Neuronal stem cell (in vitro differentiated cells): ENCODE measurements at regions not wholly inside any gene's neighbourhood (a gene's known extent, or its start where the extent isn't known, plus 50 kb on each side); places are given as distances from the start of the nearest gene placed in this dataset.

ENCODE experiments used
- DNase-seq: peaks from one replicate; pipeline ENCODE4 v3.0.0-alpha.2; 2013; ENCODE audit warnings: low spot score
- H2AFZ ChIP-seq: one replicate; pipeline ENCODE4 v1.6.1; 2013; ENCODE audit warnings: mild to moderate bottlenecking, low read length, inconsistent platforms
- H2AK5ac ChIP-seq: 2 replicates; pipeline ENCODE4 v1.6.1; 2013; ENCODE audit warnings: low read depth, mild to moderate bottlenecking, inconsistent platforms, low read length, moderate library complexity, mixed read lengths
- H2BK120ac ChIP-seq: 2 replicates; pipeline ENCODE4 v1.6.1; 2013; ENCODE audit warnings: low read depth, mild to moderate bottlenecking, inconsistent platforms, low read length, moderate library complexity, mixed read lengths
- H2BK12ac ChIP-seq: one replicate; pipeline ENCODE4 v1.6.1; 2013; ENCODE audit warnings: low read length, inconsistent platforms
- H2BK15ac ChIP-seq: 2 replicates; pipeline ENCODE4 v1.6.1; 2013; ENCODE audit warnings: mild to moderate bottlenecking, low read length, inconsistent platforms, mixed read lengths
- H2BK5ac ChIP-seq: one replicate; pipeline ENCODE4 v1.6.1; 2013; ENCODE audit warnings: inconsistent platforms, mild to moderate bottlenecking, low read length, moderate library complexity
- H3K14ac ChIP-seq: one replicate; pipeline ENCODE4 v1.6.1; 2013; ENCODE audit warnings: low read length, inconsistent platforms
- H3K18ac ChIP-seq: 2 replicates; pipeline ENCODE4 v1.6.1; 2013; ENCODE audit warnings: low read length, inconsistent platforms
- H3K23ac ChIP-seq: 2 replicates; pipeline ENCODE4 v1.6.1; 2013; ENCODE audit warnings: low read depth, mild to moderate bottlenecking, mixed read lengths, low read length, inconsistent platforms; ENCODE audit not compliant: poor library complexity
- H3K27ac ChIP-seq: replicated peaks from 3 replicates; pipeline ENCODE4 v1.5.1; 2013; ENCODE audit warnings: low read length, inconsistent platforms
- H3K27me3 ChIP-seq, 3 experiments: 2 replicates each; pipeline ENCODE4 v1.6.1; 2013; ENCODE audit warnings: low read length in 3 of 3, mild to moderate bottlenecking in 2 of 3, inconsistent platforms in 1 of 3, low read depth in 1 of 3, mixed read lengths in 1 of 3, moderate library complexity in 1 of 3; ENCODE audit not compliant: control insufficient read depth in 3 of 3, insufficient read depth in 3 of 3
- H3K36me3 ChIP-seq, 2 donors: replicated peaks in 1 of 2; 2 replicates each; pipeline ENCODE4 v1.6.1; 2013; ENCODE audit warnings: low read length in 2 of 2; ENCODE audit not compliant: control insufficient read depth in 2 of 2, insufficient read depth in 2 of 2
- H3K4ac ChIP-seq: 2 replicates; pipeline ENCODE4 v1.6.1; 2013; ENCODE audit warnings: inconsistent platforms, mild to moderate bottlenecking, low read length, moderate library complexity
- H3K4me1 ChIP-seq, 2 donors: 1 replicate in 1 of 2; 2 replicates in 1 of 2; pipeline ENCODE4 v1.6.1; 2013; ENCODE audit warnings: low read length in 2 of 2, low read depth in 1 of 2; ENCODE audit not compliant: control insufficient read depth in 2 of 2, insufficient read depth in 1 of 2
- H3K4me2 ChIP-seq: one replicate; pipeline ENCODE4 v1.6.1; 2013; ENCODE audit warnings: mild to moderate bottlenecking, low read length, inconsistent platforms; ENCODE audit not compliant: insufficient read depth, poor library complexity, severe bottlenecking
- H3K4me3 ChIP-seq, 2 donors: 2 replicates each; pipeline ENCODE4 v1.5.1; 2013; ENCODE audit warnings: low read length in 2 of 2, mild to moderate bottlenecking in 2 of 2, inconsistent platforms in 1 of 2, moderate library complexity in 1 of 2
- H3K79me1 ChIP-seq: one replicate; pipeline ENCODE4 v1.6.1; 2013; ENCODE audit warnings: low read depth, mild to moderate bottlenecking, inconsistent platforms, low read length, moderate library complexity
- H3K9ac ChIP-seq: one replicate; pipeline ENCODE4 v1.6.1; 2013; ENCODE audit warnings: mild to moderate bottlenecking, low read depth, low read length, inconsistent platforms; ENCODE audit not compliant: poor library complexity
- H3K9me3 ChIP-seq, 2 donors: replicated peaks in 1 of 2; 2 replicates each; pipeline versions ENCODE3 to v1.6.1; 2013; ENCODE audit warnings: low read length in 2 of 2, mild to moderate bottlenecking in 2 of 2, inconsistent platforms in 1 of 2, low read depth in 1 of 2, mixed read lengths in 1 of 2, moderate library complexity in 1 of 2; ENCODE audit not compliant: control insufficient read depth in 2 of 2, insufficient read depth in 1 of 2
- H4K8ac ChIP-seq: one replicate; pipeline ENCODE4 v1.6.1; 2013; ENCODE audit warnings: low read depth, mild to moderate bottlenecking, inconsistent platforms, low read length, moderate library complexity
- H4K91ac ChIP-seq: one replicate; pipeline ENCODE4 v1.6.1; 2013; ENCODE audit warnings: low read length, low read depth, mild to moderate bottlenecking, inconsistent platforms; ENCODE audit not compliant: poor library complexity
- WGBS, 2 donors: extraction: QIAGEN DNeasy Blood & Tissue Kit; methylation state at CpG; one replicate each; pipeline ENCODE4 v1.1.7; 2013; ENCODE audit warnings: missing lambda C conversion rate in 2 of 2, mixed read lengths in 1 of 2; ENCODE audit not compliant: insufficient read length in 2 of 2, insufficient replicate concordance in 1 of 2; ENCODE audit errors: extremely low coverage in 2 of 2; 5-methylcytosine and 5-hydroxymethylcytosine counted together

DNA sequence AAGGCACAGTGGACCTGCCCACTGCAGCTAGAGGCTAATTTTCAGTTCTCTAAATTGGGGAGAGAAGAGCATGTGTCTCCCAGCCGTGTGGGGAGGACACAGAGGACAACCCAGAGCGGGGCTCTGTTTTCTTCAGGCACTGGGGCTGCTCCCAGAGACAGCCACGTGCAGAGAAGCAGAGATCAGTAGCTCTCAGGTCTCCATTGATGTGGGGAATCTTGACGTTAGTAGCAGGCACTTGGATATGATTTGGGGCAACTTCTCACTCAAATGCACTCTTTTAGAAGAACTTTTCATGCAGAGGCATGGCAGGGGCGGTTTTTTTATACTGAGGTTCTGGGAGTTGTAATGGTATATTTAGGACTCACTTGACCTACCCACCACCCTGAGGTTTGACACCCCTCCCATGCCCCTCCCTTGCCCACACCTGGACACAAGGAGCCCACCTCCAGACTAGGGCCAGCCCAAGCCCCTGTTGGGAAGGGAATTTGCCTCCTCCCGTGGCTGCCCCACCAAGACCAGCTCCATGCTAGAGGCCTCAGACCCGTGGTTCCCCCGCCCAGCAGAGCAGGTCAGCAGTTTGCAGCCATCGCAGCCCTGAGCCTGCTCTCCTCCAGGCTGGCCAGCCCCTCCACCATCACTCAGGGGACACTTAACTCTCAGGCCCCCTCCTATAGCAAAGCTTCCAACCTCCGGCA lies 94.2 kb upstream of the RTL6 start:
- Histone ChIP-seq H3K27me3 (peaks cover 0 to 30% (median 0%) of the 10 kb centered on the region in 3 experiments), H2BK5ac (peak overlapping the region; percentile 89), H2AK5ac (peak overlapping the region; percentile 94), H4K91ac (no peak overlapping the region), H2BK12ac (peak overlapping the region; percentile 75), H3K18ac (peak overlapping the region; percentile 98), H4K8ac (no peak overlapping the region), H2AFZ (peak overlapping the region; percentile 80), H2BK120ac (peak overlapping the region; percentile 97), H3K79me1 (peaks cover 1% of the 10 kb centered on the region), H3K4me2 (no peak overlapping the region), H3K4me1 (peaks cover 35 to 38% of the 10 kb centered on the region in 2 donors), H3K9me3 (peaks cover 3 to 11% of the 10 kb centered on the region in 2 donors), H3K27ac (no peak overlapping the region), H3K23ac (no peak overlapping the region), H3K4me3 (no peak overlapping the region), H2BK15ac (peak overlapping the region; percentile 98), H3K14ac (no peak overlapping the region), H3K4ac (peak overlapping the region; percentile 95), H3K9ac (peak overlapping the region; percentile 80), H3K36me3 (peaks cover 0 to 2% of the 10 kb centered on the region in 2 donors)
- DNase-seq, result no peak
- WGBS, 2 donors, result no CpG with 5 or more reads among the region's 10 CpGs

DNA sequence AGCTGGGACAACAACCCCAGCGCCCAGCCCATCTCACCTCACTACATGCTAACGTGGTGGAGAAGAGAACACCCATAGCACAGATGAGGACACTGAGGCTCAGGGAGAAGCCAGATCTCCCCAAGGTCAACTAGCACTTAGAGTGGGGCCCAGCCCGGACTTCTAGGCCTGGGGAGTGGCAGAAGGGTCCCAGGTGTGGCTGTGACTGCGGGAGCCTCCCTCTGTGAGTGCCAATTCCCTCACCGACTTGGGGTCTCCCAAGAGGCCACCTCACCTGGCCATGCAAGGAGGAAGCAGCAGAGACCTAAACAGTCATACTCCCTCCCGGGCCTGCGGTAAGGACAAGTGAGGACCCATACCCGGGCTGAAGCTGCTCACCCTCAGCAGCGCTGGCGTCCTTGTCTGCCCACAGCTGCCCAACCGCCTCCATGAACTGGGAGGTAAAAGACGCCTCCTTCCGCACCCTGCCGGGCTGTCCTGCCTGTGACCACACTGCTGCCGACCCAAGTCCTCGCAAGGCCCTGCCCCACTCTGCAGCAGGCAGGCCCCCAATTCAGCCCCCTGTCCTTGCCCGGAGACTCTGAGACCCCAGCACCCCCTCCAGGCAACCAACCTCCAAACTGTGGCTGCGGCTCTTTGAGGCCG lies 93.2 kb upstream of the RTL6 start:
- peak overlapping the region; percentile 94 for H2AK5ac ChIP-seq
- peak overlapping the region; percentile 69 for H3K23ac ChIP-seq
- H2BK120ac ChIP-seq, result no peak overlapping the region
- H3K36me3 ChIP-seq, result peaks cover 0 to 2% of the 10 kb centered on the region in 2 donors
- H2BK5ac ChIP-seq, result no peak overlapping the region
- H2BK12ac ChIP-seq, result no peak overlapping the region
- H3K27ac ChIP-seq, result no peak overlapping the region
- no CpG with 5 or more reads among the region's 19 CpGs for WGBS, 2 donors
- H3K9me3 ChIP-seq, result peaks cover 3 to 11% of the 10 kb centered on the region in 2 donors
- no peak overlapping the region for H3K4me3 ChIP-seq
- peaks cover 1% of the 10 kb centered on the region for H3K79me1 ChIP-seq
- no peak overlapping the region for H3K9ac ChIP-seq
- peak overlapping the region; percentile 94 for H2BK15ac ChIP-seq
- no peak overlapping the region for H3K4me2 ChIP-seq
- no peak overlapping the region for H3K4ac ChIP-seq
- no peak overlapping the region for H2AFZ ChIP-seq
- peaks cover 32 to 37% of the 10 kb centered on the region in 2 donors for H3K4me1 ChIP-seq
- no peak overlapping the region for H4K8ac ChIP-seq
- peaks cover 0 to 25% (median 0%) of the 10 kb centered on the region in 3 experiments for H3K27me3 ChIP-seq
- no peak overlapping the region for H3K14ac ChIP-seq
- H3K18ac ChIP-seq, result peak overlapping the region; percentile 93
- DNase-seq, result no peak
- H4K91ac ChIP-seq, result no peak overlapping the region

DNA sequence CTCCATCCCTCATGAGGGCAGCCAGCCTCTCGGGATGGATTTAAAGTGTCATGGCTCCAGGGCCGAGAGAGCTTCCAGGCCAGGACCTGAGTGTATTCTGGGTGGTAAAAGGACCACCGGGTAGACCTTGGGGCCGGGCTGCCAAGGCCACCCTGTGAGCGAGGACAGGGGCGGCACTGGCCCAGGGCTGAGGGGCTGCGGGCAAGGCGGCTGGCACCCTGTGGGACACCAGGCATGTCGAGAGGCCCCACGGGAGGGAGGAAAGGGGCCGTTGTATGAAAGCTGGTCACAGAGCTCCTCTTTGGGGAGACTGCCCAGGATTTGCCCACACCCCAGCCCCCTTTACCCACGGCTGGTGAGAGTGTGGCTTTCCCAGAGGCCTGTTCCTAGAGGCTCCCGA lies 92.3 kb upstream of the RTL6 start:
- no peak overlapping the region for H2BK12ac ChIP-seq
- no peak overlapping the region for H4K91ac ChIP-seq
- H3K79me1 ChIP-seq, result peaks cover 1% of the 10 kb centered on the region
- H2AFZ ChIP-seq, result no peak overlapping the region
- H2BK15ac ChIP-seq, result no peak overlapping the region
- no peak overlapping the region for H3K27ac ChIP-seq
- no peak overlapping the region for H2BK5ac ChIP-seq
- H3K9me3 ChIP-seq, result peaks cover 3 to 11% of the 10 kb centered on the region in 2 donors
- no peak overlapping the region for H3K9ac ChIP-seq
- no peak overlapping the region for H2BK120ac ChIP-seq
- H3K36me3 ChIP-seq, result peaks cover 0 to 2% of the 10 kb centered on the region in 2 donors
- no CpG with 5 or more reads among the region's 13 CpGs for WGBS, 2 donors
- DNase-seq, result no peak
- H3K27me3 ChIP-seq, result peaks cover 0 to 23% (median 0%) of the 10 kb centered on the region in 3 experiments
- H3K4ac ChIP-seq, result no peak overlapping the region
- H3K4me2 ChIP-seq, result no peak overlapping the region
- no peak overlapping the region for H4K8ac ChIP-seq
- H3K4me1 ChIP-seq, result peaks cover 25 to 31% of the 10 kb centered on the region in 2 donors
- H3K23ac ChIP-seq, result no peak overlapping the region
- peak overlapping the region; percentile 96 for H2AK5ac ChIP-seq
- H3K18ac ChIP-seq, result no peak overlapping the region
- H3K14ac ChIP-seq, result no peak overlapping the region
- H3K4me3 ChIP-seq, result no peak overlapping the region

DNA sequence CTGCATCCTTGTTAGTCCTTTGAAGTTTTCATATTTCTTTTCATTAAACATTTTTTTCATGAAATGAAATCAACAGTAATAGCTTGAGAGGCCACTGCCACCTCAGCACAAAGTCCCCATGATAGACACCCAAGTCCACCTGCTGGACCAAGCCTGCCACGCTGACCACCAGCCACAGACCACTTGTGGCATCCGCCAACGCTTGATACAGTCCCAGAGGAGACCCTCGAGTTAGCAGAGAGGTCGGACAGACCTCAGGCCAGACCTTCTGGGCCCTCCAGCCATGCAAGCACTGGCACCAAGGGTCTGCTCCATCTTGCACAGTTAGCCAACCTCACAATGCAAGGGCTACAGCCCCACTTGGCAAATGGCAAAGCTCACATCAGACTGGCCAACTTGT lies 91.8 kb upstream of the RTL6 start:
- no CpG with 5 or more reads among the region's 5 CpGs for WGBS, 2 donors

More for the DNA sequence above, 91.8 kb upstream of the RTL6 start:
- H3K23ac ChIP-seq, result peak overlapping the region; percentile 59
- no peak overlapping the region for H3K4me2 ChIP-seq
- peaks cover 3 to 11% of the 10 kb centered on the region in 2 donors for H3K9me3 ChIP-seq
- H2AK5ac ChIP-seq, result peak overlapping the region; percentile 96
- peaks cover 20 to 26% of the 10 kb centered on the region in 2 donors for H3K4me1 ChIP-seq
- H3K27me3 ChIP-seq, result peaks cover 0 to 19% (median 0%) of the 10 kb centered on the region in 3 experiments
- peaks cover 1% of the 10 kb centered on the region for H3K79me1 ChIP-seq
- no peak overlapping the region for H3K9ac ChIP-seq
- no peak overlapping the region for H4K91ac ChIP-seq
- H3K4me3 ChIP-seq, result no peak overlapping the region
- no peak for DNase-seq
- no peak overlapping the region for H2BK12ac ChIP-seq
- no peak overlapping the region for H2BK5ac ChIP-seq
- H2BK15ac ChIP-seq, result no peak overlapping the region
- H3K4ac ChIP-seq, result no peak overlapping the region
- no peak overlapping the region for H2BK120ac ChIP-seq
- no peak overlapping the region for H2AFZ ChIP-seq
- H3K14ac ChIP-seq, result no peak overlapping the region
- peak overlapping the region; percentile 83 for H3K18ac ChIP-seq
- H3K27ac ChIP-seq, result no peak overlapping the region
- no peak overlapping the region for H4K8ac ChIP-seq
- peaks cover 0 to 2% of the 10 kb centered on the region in 2 donors for H3K36me3 ChIP-seq
